GM18511 (cell line): ENCODE measurements at regions not wholly inside any gene's neighbourhood (a gene's known extent, or its start where the extent isn't known, plus 50 kb on each side); places are given as distances from the start of the nearest gene placed in this dataset.

Experiments
- ATAC-seq: cut with Tn5 transposase; IDR thresholded peaks from one replicate; pipeline ENCODE4 v1.9.1; 2021; ENCODE audit warnings: mild to moderate bottlenecking, moderate library complexity; ENCODE audit not compliant: unreplicated experiment

DNA sequence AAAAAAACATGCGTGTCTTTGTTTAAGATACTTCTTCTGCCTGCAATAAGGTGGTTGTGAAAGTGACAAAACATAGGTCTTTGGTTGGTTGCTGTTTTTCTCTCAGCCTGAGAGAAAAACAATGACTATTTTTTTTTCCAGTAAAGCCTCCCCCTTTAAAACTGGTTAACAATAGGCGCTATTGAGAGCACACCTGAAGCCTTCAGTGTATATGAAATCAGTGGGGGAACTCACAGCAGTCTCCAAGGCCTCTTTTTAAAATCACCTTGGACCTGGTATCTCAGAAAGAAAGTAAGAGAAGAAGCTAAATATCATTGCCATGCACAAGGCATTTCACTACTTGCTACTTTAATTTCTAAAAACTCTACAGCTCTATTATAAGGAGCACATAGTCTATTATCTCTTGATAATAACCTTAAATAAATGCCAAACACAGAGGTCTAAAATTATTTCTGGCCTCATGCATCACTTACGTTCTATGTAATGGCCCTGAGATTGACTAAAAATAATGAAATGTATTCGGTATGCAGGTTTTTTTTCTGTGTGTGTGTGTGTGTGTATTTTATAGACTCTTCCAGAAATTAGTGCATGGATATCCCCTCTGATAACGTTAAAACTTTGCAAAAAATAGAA lies 544.4 kb downstream of the TDRD15 start:
- no peak for ATAC-seq

DNA sequence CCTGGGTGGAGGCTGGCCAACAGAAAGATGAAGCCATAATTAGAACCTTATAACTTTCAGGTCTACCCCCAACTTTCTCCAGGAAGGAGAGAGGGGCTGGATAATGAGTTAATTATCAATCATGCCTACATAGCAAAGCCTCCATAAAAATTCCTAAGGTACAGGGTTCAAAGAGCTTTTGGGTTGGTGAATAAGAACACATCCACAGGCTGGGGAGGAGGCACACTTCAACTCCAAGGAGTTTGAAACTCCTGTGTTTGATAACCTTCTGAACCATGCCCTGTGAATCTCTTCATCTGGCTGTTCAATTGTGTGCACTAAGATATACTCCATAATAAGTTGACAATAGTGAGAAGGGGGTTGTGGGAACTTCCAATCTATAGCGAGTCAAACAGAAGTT lies 552.3 kb downstream of the TDRD15 start:
- no peak for ATAC-seq

DNA sequence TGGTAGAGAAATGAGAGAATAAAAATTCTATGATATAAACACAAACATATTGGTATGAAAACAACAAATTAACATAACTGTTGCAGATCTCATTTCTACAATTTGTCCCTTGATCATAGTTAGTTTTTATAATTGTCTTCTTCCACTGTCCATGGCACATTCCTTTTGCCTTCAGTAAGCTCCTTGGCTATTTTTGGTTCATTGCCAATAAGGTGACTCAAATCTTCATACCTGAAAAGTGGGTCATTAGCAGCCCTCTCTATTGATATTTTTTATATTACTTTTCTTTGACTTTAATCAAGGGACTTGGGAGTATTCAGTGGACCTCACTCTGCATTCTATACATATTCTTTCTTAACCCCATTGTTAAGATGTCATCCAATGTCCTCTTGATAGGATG lies 552.9 kb downstream of the TDRD15 start:
- ATAC-seq: no peak

DNA sequence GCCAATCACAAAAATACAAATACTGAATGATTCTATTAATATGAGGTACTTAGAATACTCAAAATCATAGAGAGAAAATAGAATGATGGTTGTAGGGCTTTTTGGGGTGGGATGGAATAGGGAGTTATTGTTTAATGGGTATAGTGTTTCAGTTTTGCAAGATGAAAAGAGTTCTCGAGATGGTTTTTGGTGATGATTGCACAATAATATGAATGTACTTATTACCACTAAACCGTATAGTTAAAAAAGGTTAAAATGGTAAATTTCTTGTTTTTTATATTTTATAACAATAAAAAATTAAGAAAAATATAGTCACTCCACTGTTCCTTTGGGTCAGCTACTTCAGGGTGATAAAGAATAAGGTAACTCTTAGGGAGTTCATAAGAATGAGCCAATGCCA lies 560.1 kb downstream of the TDRD15 start:
- no peak for ATAC-seq

DNA sequence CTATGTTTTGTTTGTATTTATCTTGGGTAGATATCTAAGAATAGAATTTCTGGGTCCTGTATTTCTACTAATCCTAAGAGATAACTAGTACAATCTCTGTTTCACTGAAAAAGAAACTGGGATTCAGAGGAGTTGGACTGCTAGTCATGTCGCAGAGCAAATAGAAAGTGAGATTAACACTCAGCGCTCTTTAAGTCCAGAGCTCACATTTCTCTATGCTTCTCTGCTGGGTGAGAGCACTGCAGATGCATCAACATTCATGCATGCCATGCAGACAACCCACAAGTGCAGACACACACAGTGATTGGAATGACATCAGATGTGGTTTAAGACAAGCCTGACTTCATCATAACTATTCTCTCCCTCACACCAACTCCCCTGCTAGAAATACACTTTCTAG lies 563.8 kb downstream of the TDRD15 start:
- ATAC-seq: no peak

DNA sequence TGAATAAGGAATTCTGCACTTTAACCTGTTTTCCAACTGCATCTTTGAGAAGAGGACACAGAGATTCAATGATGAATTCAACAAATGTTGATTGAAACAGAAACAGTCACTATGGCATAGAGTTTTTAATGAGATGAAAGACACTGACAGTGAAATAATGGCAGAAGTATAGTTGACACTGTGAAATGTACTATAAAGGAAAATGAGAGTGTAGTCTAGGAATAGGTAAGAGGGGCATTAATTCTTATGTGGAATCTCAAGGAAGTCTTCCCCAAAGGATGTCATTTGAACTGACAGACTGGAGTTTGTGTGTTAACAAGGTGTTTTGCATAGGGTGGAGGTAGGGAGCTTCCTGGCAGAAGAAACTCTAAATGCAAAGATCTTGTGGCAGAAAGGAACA lies 566.2 kb downstream of the TDRD15 start:
- no peak for ATAC-seq

DNA sequence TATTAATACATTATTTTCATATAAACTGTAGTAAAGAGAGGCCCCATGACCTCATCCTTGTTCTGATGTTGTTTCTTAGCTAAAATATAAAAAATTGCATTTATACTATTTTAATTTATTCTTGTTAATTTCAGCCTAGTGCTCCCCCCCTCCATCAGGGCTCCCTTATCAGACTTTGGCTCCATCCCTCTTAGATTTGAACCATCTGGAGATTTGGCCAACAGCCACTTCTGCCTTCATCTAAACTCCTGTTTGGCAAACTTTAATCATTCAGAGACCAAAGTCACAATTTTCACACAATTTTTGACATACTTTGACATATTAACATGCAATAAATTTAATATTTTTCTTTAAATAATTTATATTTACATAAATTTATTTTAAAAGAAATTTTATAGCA lies 569.3 kb downstream of the TDRD15 start:
- ATAC-seq: no peak

DNA sequence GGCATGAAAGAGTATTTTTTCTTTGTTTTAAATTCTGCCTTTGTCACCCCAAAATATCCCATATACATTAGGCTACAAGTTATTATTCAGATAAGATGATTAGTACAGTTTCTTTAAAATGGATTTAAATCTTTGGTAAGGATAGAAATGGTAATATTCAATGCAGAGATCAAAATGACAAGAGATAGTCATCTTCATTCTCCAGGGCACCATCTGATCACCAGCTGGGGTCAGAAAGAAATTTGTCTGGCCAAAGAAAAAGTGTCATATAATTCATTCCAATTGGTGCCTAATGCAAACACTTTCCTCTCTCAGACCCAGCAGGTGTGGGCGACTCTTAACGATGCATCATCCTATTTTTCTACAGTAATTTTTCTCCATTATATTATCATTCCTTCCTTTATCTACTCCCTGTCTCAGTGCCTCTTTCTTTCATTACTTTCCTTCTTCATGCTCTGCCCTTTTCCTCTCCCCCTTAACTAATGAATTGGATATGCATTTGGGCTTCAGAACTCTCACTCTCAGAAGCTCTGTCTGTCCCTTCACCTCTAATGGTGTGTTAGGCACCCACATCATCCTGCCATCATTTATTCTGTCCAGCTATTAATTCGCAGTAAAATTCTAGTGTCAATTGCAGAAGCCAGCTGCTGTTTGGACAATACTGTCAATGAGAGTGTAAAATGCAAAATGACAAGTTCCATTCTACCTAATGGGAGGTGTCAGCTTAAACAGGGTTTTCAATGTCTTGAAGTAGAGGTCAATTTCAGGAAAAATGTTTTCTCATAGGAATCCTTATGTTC lies 570.5 kb downstream of the TDRD15 start:
- no peak for ATAC-seq

DNA sequence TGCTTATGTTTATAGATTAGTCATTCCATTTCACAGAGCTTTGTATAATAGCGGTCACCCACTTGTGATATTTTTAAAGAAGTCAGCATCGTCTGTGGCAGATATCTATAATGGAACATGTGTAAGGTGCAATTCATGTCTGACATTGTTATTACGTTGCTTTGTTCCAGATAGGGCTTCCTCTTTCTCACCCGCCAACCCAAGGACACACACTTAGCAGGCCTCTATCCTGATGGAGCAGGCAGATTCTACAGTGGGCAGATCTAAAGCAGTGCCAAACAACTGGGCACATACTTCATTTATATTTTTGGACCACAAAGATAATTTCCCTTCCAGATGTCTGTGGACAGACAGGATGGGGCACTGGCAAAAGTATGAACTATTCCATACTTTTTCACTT lies 573.1 kb downstream of the TDRD15 start:
- no peak for ATAC-seq

DNA sequence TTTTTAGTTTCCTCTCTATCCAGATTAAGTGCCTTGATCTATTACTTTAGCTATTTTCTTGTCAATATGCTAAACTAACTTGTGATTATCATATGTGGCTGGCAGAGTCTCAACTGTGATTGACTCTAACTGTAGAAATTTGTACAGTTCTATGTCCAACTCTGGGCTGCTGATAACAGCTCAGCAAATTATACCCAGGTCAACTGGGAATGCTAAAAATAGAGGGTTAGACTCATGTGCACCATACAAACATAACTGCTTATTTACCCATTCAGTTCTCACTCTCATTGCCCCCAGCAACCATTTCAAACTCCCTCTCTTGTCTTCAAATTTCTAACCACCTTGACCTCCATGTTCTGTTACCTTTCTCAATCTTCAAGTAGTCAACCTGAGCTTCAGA lies 576.9 kb downstream of the TDRD15 start:
- ATAC-seq: no peak

DNA sequence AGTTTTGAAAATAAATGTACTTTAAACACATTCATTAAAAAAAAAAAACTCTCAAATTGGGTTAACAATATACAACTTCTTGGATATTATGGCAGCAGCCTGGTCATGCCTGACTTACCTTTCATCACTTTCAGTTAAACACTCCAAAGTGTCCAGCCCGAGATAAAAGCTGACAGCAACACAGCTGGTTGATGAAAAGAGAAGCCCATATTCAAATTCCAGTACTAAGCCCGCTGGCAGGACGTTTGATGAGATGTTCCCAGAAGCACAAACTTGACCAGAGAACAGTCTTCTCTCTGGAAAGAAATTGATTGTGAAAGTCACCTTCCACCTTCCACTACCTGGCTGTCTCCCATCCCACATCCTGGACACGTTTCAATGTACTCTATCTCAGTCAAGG lies 586.3 kb downstream of the TDRD15 start:
- ATAC-seq: no peak

DNA sequence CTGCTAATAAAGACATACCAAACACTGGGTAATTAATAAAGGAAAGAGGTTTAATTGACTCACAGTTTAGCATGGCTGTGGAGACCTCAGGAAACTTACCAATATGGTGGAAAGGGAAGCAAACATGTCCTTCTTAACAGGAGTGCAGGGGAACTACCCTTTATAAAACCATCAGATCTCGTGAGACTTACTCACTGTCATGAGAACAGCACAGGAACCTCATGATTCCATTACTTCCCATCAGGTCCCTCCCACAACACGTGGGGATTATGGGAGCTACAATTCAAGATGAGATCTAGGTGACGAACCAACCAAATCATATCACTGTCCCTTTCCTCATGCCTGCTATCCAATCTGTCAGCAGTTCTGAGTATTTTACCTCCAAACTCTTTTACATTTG lies 586.7 kb downstream of the TDRD15 start:
- no peak for ATAC-seq

DNA sequence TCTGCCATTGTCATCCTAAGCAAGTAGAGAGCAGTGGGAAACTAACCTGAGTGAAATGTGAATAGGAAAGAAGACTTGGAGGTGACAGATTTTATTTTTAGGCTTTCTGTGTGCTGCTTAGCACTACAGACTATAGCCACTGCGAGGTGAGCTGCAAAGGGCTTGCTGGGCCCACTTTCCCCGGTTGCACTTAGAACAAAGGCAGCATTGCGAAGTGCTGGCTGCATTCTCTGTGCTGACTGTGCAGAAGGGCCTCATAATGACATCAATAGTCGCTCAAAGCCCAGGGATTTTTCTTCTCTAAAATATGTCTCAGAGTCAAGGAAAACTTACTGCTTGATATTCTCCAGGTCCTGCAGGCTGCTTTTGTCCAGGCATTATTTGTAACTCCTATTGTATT lies 592.1 kb downstream of the TDRD15 start:
- no peak for ATAC-seq

DNA sequence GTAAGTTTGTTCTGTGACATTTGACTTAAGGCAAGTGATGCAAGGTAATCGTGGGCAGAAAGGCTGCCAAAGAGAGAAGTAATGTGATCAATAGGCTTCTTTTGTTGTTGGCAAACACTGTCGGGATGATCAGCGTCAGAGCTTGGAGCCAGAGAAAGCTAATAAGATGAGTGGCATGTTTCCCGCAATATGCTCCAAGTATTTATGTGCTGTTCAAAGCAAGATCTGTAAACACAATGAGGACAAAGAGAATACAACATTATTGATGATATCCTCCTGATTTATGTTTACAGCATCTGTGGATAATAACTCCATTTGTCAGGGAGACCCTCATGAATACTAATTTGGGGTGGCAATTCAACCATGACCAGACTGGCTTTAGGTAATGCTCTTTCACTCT lies 603.3 kb downstream of the TDRD15 start:
- ATAC-seq: no peak

DNA sequence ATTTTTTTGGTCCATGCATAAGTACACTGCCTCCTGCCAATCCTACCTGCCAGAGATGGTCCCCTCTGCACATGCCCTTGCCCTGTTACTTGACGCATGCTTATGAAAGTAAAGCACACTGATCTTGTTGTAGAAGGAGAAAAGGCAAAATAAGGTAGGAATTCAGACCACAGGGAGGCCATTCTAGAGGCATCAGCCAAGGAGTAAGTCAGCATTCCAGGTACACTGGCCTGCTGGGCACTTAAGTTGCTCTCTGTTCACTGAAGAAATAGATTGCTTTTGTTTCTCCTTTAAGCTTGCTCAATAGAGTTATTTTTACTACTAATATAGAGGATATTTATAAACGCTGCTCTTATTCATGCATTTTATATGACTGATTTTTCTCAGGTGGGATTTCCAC lies 604.4 kb downstream of the TDRD15 start:
- ATAC-seq: no peak

DNA sequence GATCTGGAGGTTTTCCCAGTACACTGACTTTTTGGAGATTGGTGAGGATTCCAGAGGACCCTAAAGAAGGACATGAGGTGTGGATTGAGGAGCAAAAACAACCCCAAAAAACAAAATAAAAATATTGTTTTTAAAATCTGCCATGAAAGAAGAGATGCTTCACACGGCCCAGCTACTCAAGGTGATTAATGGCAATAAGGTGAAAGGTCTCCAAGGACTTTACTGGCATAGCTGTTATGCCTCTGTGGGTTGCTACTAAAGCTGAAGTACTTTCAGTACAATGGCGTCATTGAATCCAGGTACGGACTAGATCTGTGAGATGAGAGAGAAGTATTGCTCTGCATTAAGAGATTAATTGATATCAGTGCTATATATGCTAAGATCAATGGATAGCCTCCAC lies 606.4 kb downstream of the TDRD15 start:
- ATAC-seq: no peak

DNA sequence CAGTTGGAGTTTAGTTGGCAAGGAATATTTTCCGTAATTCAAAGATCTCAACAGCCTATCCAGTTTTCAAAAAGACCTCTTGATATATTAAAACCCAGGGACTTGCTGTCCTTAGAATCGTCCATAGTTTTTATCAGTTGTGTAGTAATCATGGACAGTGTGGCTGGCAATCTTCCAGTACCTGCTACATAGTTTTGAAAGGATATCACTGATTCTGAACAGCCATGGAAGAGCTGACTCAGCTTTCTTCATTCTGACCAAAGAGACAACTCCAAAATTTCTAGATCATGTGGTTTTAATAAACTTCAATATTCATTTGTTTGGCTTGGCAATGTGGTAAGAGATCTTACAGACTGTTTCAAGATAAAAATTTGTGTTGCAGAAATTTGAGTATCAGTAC lies 616.7 kb downstream of the TDRD15 start:
- ATAC-seq: no peak

DNA sequence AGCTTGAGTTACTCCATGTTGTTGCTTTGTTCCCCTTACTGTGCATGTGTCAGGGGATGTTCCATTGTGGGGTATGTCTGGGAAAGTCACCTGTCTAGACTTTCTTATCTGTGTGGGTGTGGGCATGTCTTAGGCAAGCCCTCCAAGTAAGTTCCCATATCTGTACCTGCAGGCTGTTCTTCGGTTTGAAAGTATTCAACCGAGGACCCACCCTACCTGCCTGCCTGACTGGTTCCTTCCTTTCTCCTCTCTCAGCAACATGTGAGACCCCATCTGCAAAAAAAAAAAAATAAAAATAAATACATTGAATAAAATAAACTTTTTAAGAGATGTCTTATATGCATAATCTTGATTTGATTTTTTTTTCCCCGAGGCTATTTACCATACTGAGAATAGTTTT lies 622.7 kb downstream of the TDRD15 start:
- ATAC-seq: no peak

DNA sequence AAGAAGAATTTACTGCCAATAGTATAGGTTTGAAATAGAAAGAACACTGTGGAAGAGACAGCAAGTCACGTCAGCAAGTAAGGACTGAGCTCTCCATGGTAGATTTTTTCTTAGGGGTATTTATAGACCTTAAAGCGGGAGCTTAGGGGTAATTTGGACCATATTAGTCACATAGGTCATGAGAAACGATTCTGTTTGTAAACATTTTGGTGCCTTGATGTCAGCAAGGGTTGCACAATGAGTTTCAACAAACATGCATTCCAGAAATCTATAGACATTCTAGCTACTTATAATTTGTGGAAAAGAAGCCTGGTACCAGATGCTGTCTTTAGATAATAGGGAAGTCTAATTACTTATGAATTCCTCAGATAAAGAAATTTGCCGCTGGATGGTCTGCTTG lies 624.7 kb downstream of the TDRD15 start:
- ATAC-seq: no peak

DNA sequence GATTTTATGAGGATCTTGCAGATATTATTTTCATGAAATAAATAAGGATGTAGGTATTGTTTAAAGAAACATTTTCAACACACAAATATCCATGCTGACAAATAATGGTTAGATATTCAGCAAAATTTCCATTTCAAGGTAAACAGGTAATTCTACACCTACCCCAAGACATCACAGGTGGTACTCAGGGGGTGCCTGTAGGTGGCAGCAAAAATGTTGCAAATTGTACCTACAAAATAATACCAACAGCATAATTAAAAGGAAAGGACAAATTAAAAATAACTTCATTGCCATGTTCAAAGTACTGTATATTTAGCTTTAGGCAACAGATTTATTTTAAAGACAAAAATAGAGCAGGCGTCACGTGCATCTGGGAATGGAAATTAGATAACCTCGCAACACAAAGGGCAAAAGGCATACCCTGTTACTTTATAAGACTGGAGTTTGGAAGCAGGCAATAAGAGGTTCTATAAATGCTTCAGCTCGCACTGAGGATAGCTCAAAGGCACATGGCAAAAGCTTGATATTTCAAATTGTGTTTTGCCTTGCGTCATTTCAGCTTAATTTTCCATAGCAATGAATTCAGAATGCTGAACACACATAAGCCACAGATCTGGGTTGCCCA lies 630.5 kb downstream of the TDRD15 start:
- ATAC-seq: no peak

DNA sequence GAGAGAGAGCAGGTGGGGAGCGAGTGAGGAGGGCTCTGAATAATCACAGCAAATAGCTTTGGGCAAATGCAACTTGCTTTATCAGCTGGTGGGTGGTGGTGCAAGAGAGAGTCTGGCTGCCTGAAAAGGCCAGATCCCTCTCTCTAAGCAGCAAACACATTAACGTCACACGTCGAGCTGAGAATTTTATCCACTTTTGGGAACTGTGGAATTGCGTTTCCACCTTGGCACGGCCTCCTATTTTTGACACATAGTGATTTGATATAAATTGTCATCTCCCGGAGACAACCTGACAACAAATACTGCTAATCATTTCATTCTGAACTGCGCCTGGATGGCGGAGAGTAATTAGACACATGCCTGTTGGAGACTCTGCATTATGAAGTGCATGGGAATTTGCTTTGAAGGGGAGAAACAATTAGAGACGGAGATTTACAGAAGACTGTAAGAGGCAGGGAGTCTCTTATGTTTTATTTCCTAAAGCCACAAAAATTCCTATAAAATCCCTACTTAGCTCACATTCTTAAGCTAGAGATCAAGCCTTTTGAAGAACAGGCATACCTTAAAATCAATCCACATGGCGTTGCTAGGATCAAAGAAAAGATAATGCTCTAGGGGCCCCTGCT lies 634.1 kb downstream of the TDRD15 start:
- ATAC-seq: no peak

DNA sequence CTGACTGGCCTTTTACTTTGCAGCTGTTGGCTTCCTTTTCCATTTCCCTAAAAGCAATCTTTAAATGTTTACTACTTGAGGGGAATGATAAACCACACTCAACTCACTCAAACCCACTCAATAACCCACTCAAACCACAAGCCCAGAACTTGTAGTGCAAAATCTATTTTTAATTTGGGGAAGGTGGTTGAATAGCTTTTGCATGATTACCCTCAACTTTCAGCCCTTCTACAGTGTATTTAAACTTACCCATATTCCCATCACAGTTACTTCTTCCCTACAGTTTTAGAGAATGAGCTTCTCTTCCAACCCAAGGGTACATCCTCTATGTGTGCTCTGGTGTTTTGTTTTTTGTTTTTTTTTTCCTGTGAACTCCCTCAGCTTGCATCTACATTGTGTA lies 636.1 kb downstream of the TDRD15 start:
- ATAC-seq: no peak
